Testis (tissue), 2 donors: ENCODE measurements at regions not wholly inside any gene's neighbourhood (a gene's known extent, or its start where the extent isn't known, plus 50 kb on each side); places are given as distances from the start of the nearest gene placed in this dataset.

Experiments
- CTCF ChIP-seq, 3 experiments: fragments of 450-650 bp in 2 of 3; fragments of 200-600 bp in 1 of 3; sonication (generic) in 1 of 3; IDR thresholded peaks; one replicate each; pipeline ENCODE4 v1.5.1; 2016 to 2019; ENCODE audit warnings: antibody characterized with exemption in 3 of 3, mild to moderate bottlenecking in 2 of 3, moderate library complexity in 1 of 3
- POLR2A ChIP-seq: fragments of 450-650 bp; IDR thresholded peaks from one replicate; pipeline ENCODE4 v1.6.1; 2017; ENCODE audit warnings: antibody characterized with exemption, mild to moderate bottlenecking, moderate library complexity

GRCh38 chr1:34372891-34373290 is 196.2 kb downstream of the C1orf94 start:
- TF ChIP-seq CTCF (IDR thresholded peaks at IDR 0.05) (no peak), POLR2A (no peak)
